Activated naive CD8-positive, alpha-beta T cell treated with anti-CD3 and anti-CD28 coated beads, Interleukin-2, amount 50 U/mL, for 16 hours (primary cell): ENCODE measurements at regions not wholly inside any gene's neighbourhood (a gene's known extent, or its start where the extent isn't known, plus 50 kb on each side); places are given as distances from the start of the nearest gene placed in this dataset.
A peak's percentile ranks its signal among the peaks of the same experiment; 100 is the strongest.
"Not testable (repeated sequence)": the region's sequence is repeated elsewhere in the genome, so short reads cannot be mapped to it uniquely, and the experiment has no call there.

Source experiments
- DNase-seq: peaks from one replicate; pipeline ENCODE4 v3.0.0-alpha.2; 2020; ENCODE audit warnings: low read depth, low spot score

DNA sequence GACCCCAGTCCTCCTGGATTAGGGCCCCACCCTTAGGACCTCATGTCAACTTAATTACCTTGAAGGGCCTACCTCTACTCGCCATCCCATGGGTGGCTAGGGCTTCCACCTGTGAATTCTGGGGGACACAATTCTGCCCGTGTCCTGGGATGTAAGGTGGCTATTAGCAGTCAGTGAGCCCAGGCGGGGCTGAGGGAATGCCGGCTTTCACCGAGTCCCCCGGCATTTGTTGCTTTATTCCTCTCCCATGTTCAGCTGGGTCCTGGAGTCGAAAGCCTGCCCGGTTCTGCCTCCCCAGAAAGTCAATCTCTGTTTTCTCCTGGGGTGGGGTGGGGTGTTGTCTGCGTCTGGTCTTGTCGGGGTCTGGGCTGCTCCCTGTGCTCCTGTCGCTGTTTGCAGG lies 125.6 kb downstream of the GLRX3 start:
- no peak for DNase-seq

DNA sequence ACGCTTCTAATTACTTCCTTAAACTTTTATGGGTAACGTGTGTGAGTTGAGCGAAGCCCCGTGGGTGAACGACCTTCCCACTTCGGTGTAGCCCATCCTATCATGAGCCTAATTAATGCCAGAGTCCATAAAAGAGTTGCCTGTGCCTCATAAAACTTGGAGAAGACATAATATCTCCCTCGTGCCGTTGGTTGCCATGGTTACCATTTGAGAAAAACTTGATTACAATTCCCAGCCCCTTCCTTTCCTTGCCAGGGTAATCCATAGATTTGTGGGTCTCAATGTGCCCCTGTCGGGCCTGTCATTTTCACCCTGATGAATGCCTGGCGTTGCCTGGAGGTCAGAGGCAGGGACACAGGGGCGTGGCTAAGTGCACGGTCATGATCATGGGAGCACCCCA lies 127.1 kb downstream of the GLRX3 start:
- DNase-seq, result no peak

DNA sequence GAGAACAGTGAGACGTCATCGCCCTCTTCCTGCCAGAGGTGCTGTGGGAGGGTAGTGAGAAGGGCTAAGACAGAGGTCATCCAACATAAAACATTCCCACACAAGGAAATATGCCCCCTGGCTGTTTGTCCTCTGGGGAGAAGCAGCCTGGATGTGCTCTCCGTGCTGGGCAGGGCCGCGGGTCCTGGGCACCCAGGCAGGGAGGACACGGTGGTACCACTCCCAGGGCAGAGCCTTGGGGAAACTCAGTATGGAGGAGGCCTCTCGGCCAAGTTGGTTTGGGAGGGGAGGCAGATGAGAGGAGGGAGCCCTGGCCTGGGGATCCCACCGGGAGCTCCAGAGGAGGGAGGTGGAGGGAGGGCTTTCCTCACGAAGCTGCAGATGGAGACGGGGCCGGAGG lies 129.4 kb downstream of the GLRX3 start:
- DNase-seq, result no peak

DNA sequence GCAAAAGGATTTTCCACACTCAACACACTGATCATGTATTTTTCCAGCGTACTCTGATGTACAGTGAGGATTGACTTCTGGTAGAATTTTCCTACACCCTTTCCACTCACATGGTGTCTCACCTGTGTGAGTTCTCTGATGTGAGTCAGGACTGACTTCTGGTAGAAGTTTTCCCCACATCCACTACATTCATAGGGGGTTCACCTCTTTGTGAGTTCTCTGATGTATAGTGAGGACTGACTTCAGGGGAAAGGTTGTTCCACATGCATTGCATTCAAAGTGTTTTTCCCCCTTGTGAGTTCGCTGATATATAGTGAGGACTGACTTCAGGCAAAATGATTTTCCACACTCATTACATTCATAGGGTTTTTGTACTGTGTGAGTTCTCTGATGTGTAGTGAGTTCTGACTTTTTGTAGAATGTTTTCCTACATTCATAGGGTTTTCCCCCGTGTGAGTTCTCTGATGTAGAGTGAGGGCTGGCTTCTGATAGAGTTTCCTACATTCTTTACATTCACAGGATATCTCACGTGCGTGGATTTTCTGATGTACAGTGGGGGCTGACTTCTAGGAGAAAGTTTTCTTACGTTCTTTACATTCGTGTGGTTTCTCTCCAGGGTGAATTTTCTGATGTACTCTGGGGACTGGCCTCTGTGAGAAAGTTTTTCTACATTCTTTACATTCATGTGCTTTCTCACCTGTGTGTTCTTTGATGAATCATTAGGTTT lies 146.5 kb downstream of the GLRX3 start:
- no peak for DNase-seq

DNA sequence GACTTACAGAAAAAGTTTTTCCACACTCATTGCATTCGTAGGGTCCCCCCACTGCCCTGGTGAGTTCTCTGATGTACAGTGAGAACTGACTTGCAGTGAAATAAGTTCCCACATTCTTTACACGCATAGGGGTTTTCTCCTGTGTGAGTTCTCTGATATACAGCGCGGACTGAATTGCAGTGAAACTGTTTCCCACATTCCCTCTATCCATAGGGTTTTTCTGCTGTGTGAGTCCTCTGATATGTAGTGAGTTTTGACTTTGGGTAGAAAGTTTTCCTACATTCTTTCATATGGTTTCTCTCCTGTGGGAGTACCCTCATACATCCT lies 147.0 kb downstream of the GLRX3 start:
- DNase-seq, result no peak

DNA sequence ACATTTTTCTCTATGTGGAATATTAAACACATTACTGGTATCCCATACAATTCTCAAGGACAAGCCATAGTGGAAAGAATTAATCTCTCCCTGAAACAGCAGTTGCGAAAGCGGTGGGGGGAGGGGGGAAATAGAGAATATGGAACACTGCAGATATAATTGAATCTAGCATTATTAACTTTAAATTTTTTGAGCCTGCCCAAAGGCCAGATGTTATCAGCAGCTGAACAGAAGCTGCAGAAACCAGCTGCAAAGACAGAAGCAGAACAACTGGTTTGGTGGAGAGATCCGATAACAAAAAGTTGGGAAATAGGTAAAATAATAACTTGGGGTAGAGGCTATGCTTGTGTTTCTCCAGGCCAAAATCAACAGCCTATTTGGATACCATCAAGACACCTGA lies 159.6 kb downstream of the GLRX3 start:
- not testable (repeated sequence) for DNase-seq

DNA sequence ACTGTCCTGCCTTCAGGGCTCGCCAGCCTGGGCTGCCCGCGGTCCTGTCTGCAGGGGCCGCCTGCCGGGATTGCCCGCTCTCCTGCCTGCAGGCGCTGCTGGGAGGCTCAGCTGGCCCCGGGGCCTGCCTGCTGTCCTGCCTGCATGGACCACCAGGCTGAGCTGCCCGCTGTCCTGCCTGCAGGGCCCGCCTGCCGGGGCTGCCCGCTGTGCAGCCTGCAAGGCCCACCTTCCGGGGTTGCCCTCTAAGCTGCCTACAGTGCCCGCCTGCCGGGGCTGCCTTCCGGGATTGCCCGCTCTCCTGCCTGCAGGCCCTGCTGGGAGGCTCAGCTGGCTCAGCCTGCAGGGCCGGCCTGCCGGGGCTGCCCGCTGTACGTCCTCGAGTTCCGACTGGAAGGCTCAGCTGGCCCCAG lies 164.4 kb downstream of the GLRX3 start:
- DNase-seq, result peak; percentile 14

DNA sequence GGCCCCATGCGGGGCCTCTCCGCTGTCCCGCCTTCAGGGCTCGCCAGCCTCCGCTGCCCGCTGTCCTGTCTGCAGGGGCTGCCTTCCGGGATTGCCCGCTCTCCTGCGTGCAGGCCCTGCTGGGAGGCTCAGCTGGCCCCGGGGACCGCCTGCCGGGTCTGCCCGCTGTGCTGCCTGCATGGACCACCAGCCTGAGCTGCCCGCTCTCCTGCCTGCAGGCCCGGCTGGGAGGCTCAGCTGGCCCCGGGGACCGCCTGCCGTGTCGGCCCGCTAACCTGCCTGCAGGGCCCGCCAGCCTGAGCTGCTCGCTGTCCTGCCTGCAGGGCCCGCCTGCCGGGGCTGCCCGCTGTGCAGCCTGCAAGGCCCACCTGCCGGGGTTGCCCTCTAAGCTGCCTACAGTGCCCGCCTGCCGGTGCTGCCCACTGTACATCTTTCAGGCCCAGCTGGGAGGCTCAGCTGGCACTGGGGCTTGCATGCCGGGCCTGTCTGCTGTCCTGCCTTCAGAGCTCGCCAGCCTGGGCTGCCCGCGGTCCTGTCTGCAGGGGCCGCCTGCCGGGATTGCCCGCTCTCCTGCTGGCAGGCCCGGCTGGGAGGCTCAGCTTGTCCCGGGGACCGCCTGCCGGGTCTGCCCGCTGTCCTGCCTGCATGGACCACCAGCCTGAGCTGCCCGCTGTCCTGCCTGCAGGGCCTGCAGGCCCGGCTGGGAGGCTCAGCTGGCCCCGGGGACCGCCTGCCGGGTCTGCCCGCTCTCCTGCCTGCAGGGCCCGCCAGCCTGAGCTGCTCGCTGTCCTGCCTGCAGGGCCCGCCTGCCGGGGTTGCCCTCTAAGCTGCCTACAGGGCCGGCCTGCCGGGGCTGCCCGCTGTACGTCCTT lies 165.1 kb downstream of the GLRX3 start:
- peak; percentile 33 for DNase-seq

DNA sequence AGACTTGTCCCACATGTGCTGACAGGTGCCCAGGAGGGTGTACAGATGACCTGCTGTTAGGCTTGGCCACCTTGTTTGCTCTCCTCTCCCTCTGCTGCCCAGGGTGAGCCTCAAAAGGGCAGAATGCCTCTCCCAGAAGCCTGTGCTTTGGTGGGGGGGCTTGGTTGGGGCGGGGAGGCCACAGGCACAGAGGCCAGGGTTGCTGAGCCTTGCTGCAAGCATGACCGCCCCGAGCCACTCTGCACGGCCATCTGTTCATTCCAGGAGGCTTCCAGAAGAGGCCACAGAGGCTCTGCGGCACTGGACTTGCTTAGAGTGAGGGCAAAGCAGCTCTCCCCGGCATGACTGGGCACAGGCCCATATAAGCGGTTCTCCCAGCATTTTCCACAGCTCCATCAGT lies 190.8 kb downstream of the GLRX3 start:
- no peak for DNase-seq

DNA sequence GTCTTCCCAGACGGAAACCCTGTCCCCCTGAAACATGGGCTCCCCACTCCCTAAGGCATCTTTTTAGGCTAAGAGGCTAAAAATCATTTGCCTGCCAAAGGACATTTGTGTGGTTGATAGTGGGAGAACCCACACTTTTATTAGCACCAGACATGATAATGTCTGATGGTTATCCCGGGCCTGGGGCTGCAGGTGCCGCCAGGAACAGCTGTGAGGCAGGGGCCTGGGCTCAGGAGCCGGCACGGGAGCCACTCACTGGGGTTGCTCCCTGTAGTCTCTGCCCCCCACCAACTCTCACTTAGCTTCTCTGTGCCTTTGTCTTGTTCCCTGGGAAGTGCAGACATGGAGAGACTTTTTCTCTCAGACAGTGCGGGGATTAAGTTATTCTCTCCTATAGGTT lies 193.6 kb downstream of the GLRX3 start:
- no peak for DNase-seq

DNA sequence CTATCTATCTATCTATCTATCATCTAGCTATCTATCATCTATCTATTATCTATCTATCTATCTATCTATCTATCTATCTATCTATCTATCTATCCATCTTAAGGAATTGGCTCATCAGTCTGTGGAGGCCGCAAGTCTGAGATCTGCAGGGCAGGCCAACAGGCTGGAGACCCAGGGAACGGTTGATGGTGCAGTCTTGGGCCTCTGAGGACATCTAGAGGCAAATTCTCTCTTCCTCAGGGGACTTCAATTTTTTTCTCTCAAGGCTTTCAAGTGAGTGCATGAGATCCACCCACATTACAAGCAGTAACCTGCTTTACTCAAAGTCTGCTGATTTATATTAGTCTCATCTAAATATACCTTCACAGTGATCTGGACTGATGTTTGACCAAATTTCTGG lies 197.0 kb downstream of the GLRX3 start:
- DNase-seq, result no peak

DNA sequence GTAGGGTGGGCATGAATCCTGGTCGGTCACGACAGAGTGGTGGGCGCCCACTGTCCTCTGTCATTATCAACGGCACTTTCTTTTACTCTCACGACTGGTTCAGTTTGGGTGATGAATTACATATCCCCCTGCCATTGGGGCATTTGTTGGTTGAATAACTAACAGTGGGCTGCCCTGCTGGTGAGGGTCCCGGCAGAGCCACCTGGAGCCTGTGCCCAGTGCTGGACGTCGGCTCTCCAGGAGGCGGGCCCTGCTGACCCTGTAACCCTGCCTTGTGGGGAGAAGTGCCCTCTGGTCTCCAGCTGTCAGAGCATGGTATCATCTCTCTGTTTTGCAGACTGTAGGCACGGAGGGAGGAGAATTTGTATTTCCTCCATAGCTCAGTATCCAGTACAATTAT lies 199.1 kb downstream of the GLRX3 start:
- DNase-seq, result no peak

DNA sequence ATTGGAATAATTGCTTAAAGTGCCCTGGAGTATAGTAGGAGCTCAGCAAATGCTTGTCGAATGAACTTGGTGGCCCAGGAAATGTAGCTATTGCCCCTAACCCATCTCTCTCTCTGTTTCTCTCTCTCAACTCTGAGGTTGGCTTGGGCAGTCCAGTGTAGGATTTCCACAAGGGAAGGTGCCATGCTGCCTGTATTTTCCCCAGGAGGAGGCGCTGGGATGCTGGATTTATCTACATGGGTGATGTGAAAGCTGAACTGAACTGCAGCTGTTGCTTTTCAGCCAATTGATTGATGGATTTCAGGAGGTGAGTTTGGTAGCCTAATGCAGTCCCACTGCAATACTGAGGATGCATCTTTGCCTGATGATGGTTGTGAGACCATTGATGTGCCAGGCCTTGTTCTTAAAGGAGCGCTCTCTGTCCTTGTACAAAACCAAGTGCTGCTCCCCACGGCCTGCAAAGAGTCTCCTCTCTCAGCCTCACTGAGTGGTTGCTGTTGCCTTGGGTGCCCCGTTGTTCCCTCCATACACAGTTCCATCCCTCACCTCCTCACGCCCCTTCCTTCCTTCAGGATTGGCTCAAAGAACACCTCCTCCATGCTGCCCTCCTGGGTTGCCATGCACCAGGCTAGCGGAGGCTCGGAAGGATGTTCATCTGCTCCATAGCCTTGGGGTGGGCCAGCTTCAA lies 200.6 kb downstream of the GLRX3 start:
- no peak for DNase-seq

DNA sequence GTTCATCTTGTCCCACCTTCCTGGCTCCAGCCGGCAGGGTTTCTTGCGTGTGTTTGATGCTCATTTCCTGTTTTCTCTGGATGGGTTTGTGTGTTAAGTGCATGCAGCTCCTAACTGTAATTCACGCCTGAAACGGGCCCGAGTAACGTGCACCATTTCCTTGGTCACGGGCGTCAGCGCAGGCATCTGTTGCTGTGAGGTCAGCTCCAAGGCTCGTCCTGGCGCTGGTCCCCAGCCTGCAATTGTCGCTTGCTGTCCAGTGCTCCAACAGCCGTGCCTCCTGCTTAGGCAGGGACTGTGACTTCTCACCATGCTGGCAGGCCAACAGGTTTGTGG lies 201.1 kb downstream of the GLRX3 start:
- DNase-seq, result no peak

DNA sequence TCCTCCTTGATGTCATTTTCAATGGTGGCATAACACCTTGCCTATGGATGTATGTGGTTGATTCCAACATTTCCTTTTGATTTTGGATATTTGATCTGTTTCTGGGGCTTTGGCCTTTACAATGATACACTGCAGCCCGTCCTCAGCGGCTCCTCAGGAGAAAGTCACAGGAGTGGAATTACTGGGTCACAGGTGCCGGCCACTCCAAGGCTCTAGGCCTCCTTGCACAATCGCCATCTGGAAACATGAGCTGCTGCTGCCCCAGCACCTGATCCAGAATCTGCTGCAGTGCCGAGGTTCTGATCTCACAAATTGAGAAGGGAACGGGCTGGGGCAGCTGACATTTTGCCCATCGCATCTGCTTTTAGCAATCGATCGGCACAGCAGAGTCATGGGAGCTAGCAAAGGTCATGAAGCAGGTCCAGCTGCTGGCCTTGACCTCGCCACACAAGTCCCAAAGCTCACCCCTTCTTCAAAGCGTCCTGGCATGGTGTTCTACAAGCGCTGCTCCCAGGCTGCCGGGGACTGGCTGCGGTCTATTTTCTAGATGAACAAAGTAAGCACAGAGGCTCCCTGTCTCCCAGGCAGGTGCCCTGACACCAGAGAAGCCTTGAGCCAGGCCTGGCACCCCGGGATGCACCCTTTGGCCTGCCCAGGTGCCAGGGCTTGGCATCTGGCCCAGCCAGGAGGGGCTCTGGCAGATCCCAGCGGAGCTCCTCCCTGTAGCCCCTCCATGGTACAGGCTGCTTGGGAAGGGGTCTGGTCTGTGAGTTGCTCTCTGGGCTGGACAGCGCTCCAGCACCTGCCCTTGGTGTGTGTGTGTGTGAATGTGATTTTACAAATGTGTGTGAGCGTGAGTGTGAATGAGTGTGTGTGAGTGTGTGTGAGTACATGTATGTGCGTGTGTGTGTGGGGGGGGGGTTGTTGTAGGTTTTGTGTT lies 201.8 kb downstream of the GLRX3 start:
- DNase-seq, result no peak

DNA sequence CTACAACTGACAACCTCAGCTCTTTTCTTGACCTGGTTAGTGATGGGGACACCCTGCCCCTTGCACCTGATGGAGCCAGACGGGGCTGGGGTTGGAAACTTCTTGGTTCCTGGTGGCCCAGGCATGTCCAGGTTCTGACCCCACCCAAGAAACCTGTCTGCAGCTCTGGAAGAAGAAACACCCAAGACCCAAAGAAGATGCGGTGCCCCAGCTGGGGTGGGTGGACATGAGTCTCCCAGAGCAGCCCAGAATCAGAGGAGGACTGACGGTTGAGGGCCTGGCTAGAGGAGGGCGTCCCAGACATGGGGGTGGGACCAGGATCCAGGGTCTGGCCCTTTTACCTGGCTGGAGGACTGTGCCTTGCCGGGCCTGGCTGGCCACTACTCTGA lies 202.4 kb downstream of the GLRX3 start:
- no peak for DNase-seq

DNA sequence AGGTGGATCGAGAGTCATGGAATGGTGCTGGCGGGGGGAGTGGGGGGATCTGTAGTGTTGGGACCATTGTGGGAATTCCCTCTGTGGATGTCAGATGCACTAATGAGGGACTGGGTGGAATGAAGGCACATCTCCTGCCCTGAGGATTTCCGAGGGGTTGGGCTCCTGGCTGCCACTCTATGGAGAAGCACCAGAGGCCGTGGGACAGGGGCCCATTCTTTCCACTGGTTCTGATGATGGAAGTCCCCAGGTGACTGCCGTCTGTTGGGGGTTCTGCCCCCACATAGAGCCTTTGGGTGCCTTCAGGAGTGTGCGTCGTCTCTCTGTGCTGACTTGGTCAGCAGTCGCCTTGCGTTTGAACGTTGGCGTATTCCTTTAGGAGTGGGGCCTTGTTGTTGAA lies 202.9 kb downstream of the GLRX3 start:
- no peak for DNase-seq

DNA sequence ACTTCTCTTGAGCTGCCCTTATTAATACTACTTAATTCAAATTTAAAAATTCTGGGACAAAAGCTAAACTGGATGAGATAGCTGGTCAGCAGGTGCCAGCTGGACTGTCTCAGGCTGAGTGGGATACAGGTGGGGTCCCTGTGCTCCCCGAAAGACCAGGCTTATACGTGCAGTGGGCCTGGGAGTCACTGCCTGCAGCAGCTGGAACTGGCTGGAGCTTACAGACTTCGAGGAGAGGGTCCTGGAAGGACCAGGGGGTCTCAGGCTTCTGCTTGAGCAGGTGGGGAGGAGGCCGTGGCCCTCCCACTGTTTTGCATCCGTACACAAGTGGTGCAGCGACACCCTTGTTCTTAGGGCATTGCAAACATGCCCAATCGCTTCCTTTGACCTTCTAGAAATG lies 203.7 kb downstream of the GLRX3 start:
- no peak for DNase-seq

DNA sequence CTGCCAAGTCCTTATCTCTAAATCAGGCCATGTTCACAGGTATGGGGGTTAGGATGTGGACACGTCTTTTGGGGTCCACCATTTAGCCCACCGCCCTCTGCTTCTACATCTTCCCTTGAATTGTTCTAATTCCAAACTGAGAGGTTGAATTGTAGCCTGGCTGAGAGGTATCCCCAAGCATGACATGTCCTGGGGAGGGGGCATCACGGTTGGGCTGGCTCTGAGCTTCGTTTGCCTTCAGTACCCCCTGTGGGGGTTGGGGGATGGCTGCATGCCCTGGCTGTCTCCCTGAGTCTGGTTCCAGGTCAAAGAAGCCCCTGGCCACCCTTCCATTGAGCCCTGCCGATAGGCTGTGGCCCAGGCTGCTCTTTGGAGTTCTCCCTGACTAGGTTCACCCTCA lies 204.6 kb downstream of the GLRX3 start:
- DNase-seq, result no peak

DNA sequence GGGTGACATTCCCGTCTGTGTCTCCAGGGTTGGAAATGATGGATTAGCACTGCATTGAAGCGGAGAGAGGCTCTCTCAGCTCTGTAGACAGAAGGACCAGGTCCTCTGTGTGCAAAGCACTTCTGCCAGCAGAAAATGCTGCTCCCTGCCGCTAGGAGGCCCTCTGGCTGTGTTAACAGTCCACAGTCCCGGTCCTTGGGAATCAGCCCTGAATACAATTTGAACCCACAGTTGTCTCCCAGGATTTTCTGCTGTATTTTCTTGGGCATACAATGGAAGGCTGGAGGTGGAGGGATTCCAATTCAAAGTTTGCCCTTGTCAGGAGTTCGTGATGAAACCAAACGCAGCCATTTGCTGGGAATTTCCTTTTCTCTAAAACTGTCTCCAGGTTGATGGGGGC lies 205.2 kb downstream of the GLRX3 start:
- DNase-seq, result no peak

DNA sequence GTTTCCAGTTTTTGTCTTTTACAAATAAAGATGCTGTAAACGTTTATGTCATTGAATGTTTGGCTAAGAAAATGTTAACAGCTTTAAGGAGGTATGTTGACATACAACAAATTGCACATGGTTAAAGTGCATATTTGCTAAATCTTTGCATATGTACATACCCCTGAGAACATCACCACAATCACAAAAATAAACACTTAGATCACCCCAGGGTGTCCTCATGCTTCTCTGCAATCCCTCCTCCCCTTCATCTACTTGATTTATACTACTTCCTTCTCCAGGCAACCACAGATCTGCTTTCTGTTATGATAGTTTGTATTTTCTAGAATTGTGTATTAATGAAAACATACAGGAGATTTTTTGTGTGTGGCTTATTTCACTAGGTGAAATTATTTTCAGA lies 209.5 kb downstream of the GLRX3 start:
- DNase-seq, result no peak

DNA sequence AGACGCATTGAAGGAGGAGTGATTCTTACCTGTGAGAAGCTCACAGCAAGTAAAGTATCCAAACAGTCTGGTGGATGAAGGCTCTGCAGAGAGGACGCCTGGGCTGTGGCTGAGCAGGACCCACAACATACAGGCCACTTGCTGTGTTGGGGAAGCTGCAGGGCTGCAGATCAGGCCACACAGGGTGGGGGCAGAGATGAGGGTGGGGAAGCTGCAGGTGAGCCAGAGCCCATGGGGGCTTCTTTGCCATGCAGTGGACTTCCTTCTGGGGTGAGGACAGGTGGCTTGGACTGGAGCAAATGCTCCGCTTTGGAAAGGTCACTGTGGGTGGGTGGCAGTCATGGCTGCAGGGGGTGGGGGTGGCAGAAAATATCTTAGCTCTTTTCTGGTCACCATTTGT lies 214.8 kb downstream of the GLRX3 start:
- no peak for DNase-seq
